Coronary artery (tissue), 2 donors: ENCODE measurements at regions not wholly inside any gene's neighbourhood (a gene's known extent, or its start where the extent isn't known, plus 50 kb on each side); places are given as distances from the start of the nearest gene placed in this dataset.

ENCODE experiments used
- DNase-seq: peaks from one replicate; pipeline ENCODE4 v3.0.0-alpha.2; 2017; ENCODE audit warnings: low spot score
- H3K27ac ChIP-seq, 2 donors: fragments of 200-600 bp; sonication (generic); one replicate each; pipeline ENCODE4 v1.5.1; 2016 to 2019
- H3K4me3 ChIP-seq: fragments of 200-600 bp; sonication (generic); 2 replicates; pipeline ENCODE4 v1.5.1; 2016; ENCODE audit warnings: mild to moderate bottlenecking, moderate library complexity
- TF ChIP-seq, protein P1 (sequence below): fragments of 200-600 bp; sonication (generic); IDR thresholded peaks from one replicate; pipeline ENCODE4 v1.5.1; 2019; ENCODE audit warnings: antibody characterized with exemption

DNA sequence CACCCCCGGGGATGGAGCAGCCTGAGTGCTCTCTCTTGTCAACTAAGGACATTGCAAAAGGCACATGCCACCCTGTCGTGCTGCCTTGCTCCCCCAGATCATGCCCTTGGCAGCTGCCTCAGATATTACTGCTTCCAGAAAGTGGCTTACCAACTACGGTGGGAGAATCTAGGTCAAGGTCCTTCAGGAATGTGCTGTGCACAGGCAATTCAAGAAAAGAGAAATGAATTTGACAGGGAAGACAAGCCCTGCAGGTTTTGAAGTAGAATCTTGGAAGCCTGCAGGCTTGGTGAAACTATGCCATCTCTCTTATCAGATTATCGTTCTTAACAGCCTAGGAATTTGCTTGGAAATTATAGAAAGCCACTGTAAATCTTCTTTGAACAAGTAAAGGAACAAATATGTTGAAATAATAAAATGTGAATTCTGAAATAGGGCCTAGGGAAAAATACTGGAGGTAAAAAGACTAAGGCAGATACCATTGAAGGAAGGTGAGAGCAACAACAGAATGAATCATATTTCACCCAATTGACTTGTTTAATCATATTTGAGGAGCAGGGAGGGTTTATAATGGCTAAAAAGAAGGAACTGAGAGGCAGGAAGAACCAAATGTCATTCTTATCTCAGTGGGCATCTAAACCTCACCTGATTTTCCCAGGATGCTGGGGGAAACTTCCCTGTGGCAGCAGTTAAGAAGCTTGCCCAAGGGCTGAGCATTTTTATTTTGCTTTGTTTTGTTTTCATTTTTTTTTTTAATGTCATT is 94.0 kb upstream of the GLS start:
- TF ChIP-seq, protein P1, sequence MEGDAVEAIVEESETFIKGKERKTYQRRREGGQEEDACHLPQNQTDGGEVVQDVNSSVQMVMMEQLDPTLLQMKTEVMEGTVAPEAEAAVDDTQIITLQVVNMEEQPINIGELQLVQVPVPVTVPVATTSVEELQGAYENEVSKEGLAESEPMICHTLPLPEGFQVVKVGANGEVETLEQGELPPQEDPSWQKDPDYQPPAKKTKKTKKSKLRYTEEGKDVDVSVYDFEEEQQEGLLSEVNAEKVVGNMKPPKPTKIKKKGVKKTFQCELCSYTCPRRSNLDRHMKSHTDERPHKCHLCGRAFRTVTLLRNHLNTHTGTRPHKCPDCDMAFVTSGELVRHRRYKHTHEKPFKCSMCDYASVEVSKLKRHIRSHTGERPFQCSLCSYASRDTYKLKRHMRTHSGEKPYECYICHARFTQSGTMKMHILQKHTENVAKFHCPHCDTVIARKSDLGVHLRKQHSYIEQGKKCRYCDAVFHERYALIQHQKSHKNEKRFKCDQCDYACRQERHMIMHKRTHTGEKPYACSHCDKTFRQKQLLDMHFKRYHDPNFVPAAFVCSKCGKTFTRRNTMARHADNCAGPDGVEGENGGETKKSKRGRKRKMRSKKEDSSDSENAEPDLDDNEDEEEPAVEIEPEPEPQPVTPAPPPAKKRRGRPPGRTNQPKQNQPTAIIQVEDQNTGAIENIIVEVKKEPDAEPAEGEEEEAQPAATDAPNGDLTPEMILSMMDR: no peak
- Histone ChIP-seq H3K4me3 (no peak overlapping the region), H3K27ac (no peak overlapping the region)
- DNase-seq: no peak

DNA sequence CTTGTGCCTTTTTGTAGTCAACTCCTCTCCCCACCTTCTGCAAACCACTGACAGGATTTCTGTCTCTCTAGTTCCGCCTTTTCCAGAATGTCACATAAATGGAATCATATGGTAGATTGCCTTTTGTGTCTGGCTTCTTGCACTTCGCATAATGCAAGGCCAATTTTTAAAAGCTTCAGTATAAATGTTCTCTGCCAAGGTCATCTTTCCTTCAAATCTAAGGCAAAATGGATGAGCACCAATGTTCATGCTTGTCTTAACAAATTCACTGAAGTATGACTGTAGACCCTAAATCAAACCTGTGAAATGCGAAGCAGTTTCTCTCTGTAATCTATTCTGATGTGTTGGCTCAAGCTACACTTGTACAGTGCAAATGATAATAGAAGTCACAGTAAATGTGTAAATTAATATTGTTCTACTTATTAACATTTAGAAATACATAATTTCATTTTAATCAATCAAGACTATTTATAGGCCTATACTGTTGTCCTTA is 92.8 kb upstream of the GLS start:
- DNase-seq: no peak
- Histone ChIP-seq H3K4me3 (no peak overlapping the region), H3K27ac (no peak overlapping the region)
- TF ChIP-seq, protein P1: no peak

DNA sequence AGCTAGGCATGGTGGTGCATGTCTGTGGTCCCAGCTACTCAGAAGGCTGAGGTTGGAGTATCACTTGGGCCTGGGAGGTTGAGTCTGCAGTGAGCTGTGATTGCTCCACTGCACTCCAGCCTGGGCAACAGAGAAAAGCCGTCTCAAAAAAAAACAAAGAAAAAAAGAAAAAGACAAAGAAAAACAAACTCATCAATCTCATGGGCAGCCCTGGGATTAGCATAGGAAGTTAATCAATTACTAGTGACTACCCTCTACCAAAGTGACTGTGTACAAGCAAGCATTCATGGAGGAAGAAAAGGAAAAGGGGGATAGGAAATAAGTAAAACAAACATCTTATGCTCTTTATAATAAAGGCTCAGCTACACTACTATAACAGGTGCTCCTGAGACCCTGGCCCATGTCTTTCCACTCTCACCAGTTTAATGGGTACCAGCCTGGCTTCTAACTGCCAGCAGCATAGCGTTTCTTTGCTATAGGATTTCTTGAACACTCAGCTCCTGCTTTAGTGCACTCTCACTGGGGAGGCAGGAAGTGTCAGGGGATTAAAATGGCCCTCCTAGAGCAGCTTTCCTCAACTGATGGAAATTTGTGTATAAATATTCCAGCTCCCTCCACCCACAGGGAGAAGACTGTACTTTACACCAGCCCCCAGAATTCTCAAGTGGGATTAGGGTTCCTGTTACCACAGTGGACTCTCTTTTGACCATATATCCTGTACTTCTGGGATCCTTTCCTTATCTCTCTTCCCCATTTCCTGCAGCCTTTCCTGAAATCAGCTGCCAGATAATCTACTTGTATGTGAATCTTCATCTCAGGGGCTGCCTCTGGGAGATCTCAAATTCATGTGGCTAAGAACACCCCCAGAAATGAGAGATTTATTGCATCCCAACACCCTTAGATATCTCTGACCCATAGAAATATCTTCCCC is 91.3 kb upstream of the GLS start:
- TF ChIP-seq, protein P1: no peak
- H3K27ac ChIP-seq: peak overlapping the region in 1 of 2 donors; percentile 8
- H3K4me3 ChIP-seq: no peak overlapping the region
- no peak for DNase-seq

DNA sequence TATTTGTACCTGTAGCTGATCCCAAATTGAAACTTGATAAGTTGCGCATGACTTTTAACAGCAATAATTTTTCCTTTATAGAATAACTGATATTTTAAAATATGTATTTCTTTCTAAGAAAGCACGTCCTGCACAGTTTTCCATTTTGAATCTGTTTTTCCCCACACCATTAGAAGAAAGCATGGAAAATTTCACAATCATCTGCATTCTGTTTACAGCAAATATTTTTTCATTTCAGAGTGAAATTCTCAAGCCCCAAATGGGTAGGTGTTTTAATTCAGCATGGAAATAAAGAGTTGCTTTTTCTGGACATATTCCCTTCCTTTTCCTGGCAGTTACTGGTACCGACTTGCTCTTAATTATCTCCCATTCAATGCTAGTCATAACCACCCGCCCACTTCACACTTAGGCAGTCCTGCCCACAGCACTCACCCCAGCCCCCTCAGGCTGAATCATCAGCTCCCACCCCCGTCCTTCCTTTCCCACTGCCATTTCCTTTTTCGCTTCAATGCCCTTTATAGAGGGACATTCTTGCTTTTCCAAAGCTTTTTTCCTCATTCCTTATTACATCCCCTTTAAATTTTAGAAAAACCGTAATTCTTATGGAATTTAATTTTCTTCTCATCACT is 89.2 kb upstream of the GLS start:
- H3K4me3 ChIP-seq: no peak overlapping the region
- H3K27ac ChIP-seq: peak overlapping the region in 1 of 2 donors; percentile 15

DNA sequence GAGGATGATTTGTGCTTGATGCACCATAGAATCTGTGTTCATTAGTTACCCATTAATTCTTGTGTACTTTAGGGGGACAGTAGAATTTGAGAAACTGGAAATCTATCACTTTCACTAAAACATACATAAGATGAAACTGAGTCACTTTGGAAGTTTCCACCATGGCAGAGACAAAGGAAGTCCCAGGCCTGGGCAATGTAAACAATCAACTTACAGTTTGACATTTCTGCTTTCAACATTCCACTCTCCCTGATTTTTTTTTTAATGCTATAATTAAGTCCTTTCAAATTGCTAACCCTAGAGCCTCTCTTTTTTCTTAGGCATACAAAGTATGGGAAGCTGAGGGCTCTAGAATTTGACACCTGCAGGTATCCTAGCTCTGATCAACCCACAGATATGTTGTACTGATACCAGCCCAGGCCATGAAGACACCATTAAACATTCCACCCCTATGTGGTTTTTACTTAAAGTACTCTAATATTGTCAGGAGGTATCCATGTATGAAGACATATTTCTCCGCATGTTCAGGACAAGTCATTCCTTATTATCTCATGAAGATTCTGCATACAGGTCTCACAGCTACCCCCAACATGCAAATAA is 88.5 kb upstream of the GLS start:
- TF ChIP-seq, protein P1: no peak
- Histone ChIP-seq H3K27ac (peak overlapping the region in 1 of 2 donors; percentile 15), H3K4me3 (no peak overlapping the region)
- DNase-seq: no peak

More for the DNA sequence above, 89.2 kb upstream of the GLS start:
- no peak for DNase-seq
- TF ChIP-seq, protein P1: no peak

DNA sequence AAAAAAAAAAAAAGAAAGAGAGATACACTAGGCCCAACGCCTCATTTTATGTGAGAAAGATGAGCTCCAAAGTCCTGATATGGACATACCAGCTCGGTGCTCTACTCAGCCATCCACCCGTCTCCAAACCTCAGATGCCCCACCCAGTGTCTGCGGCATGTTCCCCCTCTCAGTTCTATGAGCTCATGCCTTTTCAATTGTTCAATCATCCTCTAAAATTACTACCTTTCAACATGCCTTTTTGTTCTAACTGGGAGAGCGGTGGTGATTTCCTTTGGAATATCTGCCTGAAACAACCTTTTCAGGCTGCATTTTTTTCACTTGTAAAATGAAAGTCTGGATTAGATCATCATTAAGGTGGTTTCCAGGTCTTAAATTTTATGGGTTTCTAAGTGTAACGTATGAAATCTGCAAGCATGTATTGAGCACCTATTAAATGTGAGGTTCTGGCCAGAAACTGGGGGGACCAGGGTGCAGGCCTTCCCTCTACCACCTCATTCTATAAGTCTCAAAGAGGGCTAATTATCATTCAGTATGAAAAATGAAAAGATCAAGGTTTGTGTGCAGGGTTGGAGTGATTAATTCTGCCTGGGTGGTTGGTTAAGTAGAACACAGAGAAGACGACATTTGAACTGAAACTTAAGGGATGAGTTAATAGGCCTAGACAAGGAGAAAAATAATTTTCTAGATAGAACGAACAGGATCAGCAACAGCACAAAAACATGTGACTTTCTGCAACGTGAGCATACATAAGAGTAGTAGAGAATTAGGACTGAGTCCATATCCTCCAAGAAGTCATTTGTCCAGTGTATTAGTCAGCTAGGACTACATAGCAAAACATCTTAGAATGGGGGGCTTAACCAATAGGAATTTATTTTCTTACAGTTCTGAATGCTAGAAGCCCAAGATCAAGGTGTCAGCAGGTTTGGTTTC is 87.4 kb upstream of the GLS start:
- DNase-seq: no peak
- Histone ChIP-seq H3K4me3 (no peak overlapping the region), H3K27ac (no peak overlapping the region)
- TF ChIP-seq, protein P1: no peak
